ENCODE measurements at regions not wholly inside any gene's neighbourhood (a gene's known extent, or its start where the extent isn't known, plus 50 kb on each side); places are given as distances from the start of the nearest gene placed in this dataset.

- TF ChIP-seq CTCF (IDR thresholded peaks at IDR 0.05) (no peak), EP300 (IDR thresholded peaks at IDR 0.05) (no peak), POLR2A (IDR thresholded peaks at IDR 0.05) (no peak), POLR2AphosphoS5 (IDR thresholded peaks at IDR 0.05) (no peak)
Observed at GRCh38 chr15:98226578-98226977, 266.1 kb downstream of the ARRDC4 start.

Measured in suprapubic skin (tissue), 4 donors.